IMR-90 (cell line): ENCODE measurements at regions not wholly inside any gene's neighbourhood (a gene's known extent, or its start where the extent isn't known, plus 50 kb on each side); places are given as distances from the start of the nearest gene placed in this dataset.

ENCODE experiments used
- ATAC-seq: fragments of 200-7000 bp; cut with Tn5 transposase; 2 replicates; pipeline ENCODE4 v1.9.1; 2020; ENCODE audit warnings: low read depth, mild to moderate bottlenecking, moderate library complexity
- BruUV-seq: library from RNA; stranded (reverse); fragments of 400-500 nt; replicated peaks from 2 replicates; lab custom pipeline; 2021; lab: Mats Ljungman, UMichigan
- CTCF ChIA-PET: fragments of 300-600 bp; formaldehyde crosslinking; extraction: SDS; loops from one replicate; lab custom pipeline; 2021; ENCODE audit warnings: antibody characterized with exemption; lab: Yijun Ruan, JAX
- POLR2A ChIA-PET: fragments of 300-600 bp; sonication (Branson Sonifier 250); formaldehyde crosslinking; loops from one replicate; lab custom pipeline; 2022; ENCODE audit warnings: antibody characterized with exemption; ENCODE audit not compliant: unreplicated experiment; lab: Charles Lee
- DNase-seq: peaks from one replicate; pipeline ENCODE4 v3.0.0; 2013
- H2AFZ ChIP-seq: replicated peaks from 2 replicates; pipeline ENCODE3; 2013; ENCODE audit warnings: low read length, mild to moderate bottlenecking; ENCODE audit not compliant: poor library complexity
- H2AK5ac ChIP-seq: 2 replicates; pipeline ENCODE4 v1.6.1; 2013; ENCODE audit warnings: low read depth, low read length, inconsistent platforms
- H2AK9ac ChIP-seq: replicated peaks from 2 replicates; pipeline ENCODE3; 2013; ENCODE audit warnings: mild to moderate bottlenecking, low read depth, low read length, moderate library complexity; ENCODE audit not compliant: poor library complexity
- H2BK120ac ChIP-seq: 2 replicates; pipeline ENCODE4 v1.6.1; 2013; ENCODE audit warnings: low read depth, low read length, inconsistent platforms
- H2BK15ac ChIP-seq: 3 replicates; pipeline ENCODE4 v1.6.1; 2013; ENCODE audit warnings: low read depth, low read length, inconsistent platforms
- H2BK20ac ChIP-seq: 2 replicates; pipeline ENCODE4 v1.6.1; 2013; ENCODE audit warnings: low read depth, mild to moderate bottlenecking, inconsistent platforms, low read length, moderate library complexity
- H2BK5ac ChIP-seq: 2 replicates; pipeline ENCODE4 v1.6.1; 2013; ENCODE audit warnings: mild to moderate bottlenecking, low read depth, low read length, inconsistent platforms; ENCODE audit not compliant: poor library complexity, severe bottlenecking
- H3K14ac ChIP-seq: replicated peaks from 2 replicates; pipeline ENCODE4 v1.6.1; 2013; ENCODE audit warnings: low read depth, low read length, inconsistent platforms
- H3K18ac ChIP-seq: 2 replicates; pipeline ENCODE4 v1.6.1; 2013; ENCODE audit warnings: low read depth, low read length, control low read depth
- H3K23ac ChIP-seq: 2 replicates; pipeline ENCODE4 v1.6.1; 2013; ENCODE audit warnings: low read depth, low read length, inconsistent platforms
- H3K27ac ChIP-seq: 2 replicates; pipeline ENCODE4 v1.5.1; 2013; ENCODE audit warnings: mild to moderate bottlenecking, control low read depth, low read length; ENCODE audit not compliant: insufficient read depth
- H3K27me3 ChIP-seq: 2 replicates; pipeline ENCODE4 v1.6.1; 2013; ENCODE audit warnings: low read length; ENCODE audit not compliant: control insufficient read depth, insufficient read depth
- H3K36me3 ChIP-seq: 2 replicates; pipeline ENCODE4 v1.6.1; 2013; ENCODE audit warnings: low read length, mixed read lengths; ENCODE audit not compliant: control insufficient read depth, insufficient read depth
- H3K4ac ChIP-seq: 2 replicates; pipeline ENCODE4 v1.6.1; 2013; ENCODE audit warnings: low read depth, low read length, inconsistent platforms
- H3K4me1 ChIP-seq: 2 replicates; pipeline ENCODE4 v1.6.1; 2013; ENCODE audit warnings: low read length, mixed read lengths; ENCODE audit not compliant: control insufficient read depth, insufficient read depth
- H3K4me2 ChIP-seq: 2 replicates; pipeline ENCODE4 v1.6.1; 2013; ENCODE audit warnings: low read depth, mild to moderate bottlenecking, control low read depth, low read length, moderate library complexity
- H3K4me3 ChIP-seq: 2 replicates; pipeline ENCODE4 v1.5.1; 2013; ENCODE audit warnings: low read depth, mild to moderate bottlenecking, control low read depth, low read length, moderate library complexity; ENCODE audit not compliant: insufficient read depth
- H3K56ac ChIP-seq: 2 replicates; pipeline ENCODE4 v1.6.1; 2013; ENCODE audit warnings: low read length, inconsistent platforms; ENCODE audit not compliant: insufficient read depth; ENCODE audit errors: extremely low read depth
- H3K79me1 ChIP-seq, 2 experiments: 2 replicates each; pipeline ENCODE4 v1.6.1; 2013; ENCODE audit warnings: low read length in 2 of 2, inconsistent platforms in 1 of 2, low read depth in 1 of 2
- H3K9ac ChIP-seq: 2 replicates; pipeline ENCODE4 v1.6.1; 2013; ENCODE audit warnings: low read depth, low read length, control low read depth
- H3K9me1 ChIP-seq: 2 replicates; pipeline ENCODE4 v1.6.1; 2013; ENCODE audit warnings: low read length, inconsistent platforms; ENCODE audit not compliant: insufficient read depth
- H3K9me3 ChIP-seq: 2 replicates; pipeline ENCODE4 v1.6.1; 2013; ENCODE audit warnings: low read length; ENCODE audit not compliant: control insufficient read depth, insufficient read depth
- H4K20me1 ChIP-seq: 2 replicates; pipeline ENCODE4 v1.6.1; 2013; ENCODE audit warnings: low read length, inconsistent platforms; ENCODE audit not compliant: insufficient read depth
- H4K5ac ChIP-seq: 2 replicates; pipeline ENCODE4 v1.6.1; 2013; ENCODE audit warnings: mild to moderate bottlenecking, low read depth, low read length, control low read depth
- H4K8ac ChIP-seq, 2 experiments: 2 replicates each; pipeline ENCODE4 v1.6.1; 2013; ENCODE audit warnings: low read depth in 2 of 2, low read length in 2 of 2, control low read depth in 1 of 2, inconsistent platforms in 1 of 2
- H4K91ac ChIP-seq: 2 replicates; pipeline ENCODE4 v1.6.1; 2013; ENCODE audit warnings: low read depth, low read length, inconsistent platforms; ENCODE audit not compliant: insufficient read depth
- BHLHE40 ChIP-seq: fragments of 150-350 bp; IDR thresholded peaks from 2 replicates; pipeline ENCODE4 v1.6.1; 2016; ENCODE audit warnings: mild to moderate bottlenecking, low read depth, low read length
- CEBPB ChIP-seq: IDR thresholded peaks from 2 replicates; pipeline ENCODE4 v1.6.1; 2012; ENCODE audit warnings: low read depth, low read length, improper control_type of control experiment
- CHD1 ChIP-seq: IDR thresholded peaks from 2 replicates; pipeline ENCODE4 v1.6.1; 2012; ENCODE audit warnings: low read depth, low read length, improper control_type of control experiment
- FOS ChIP-seq: fragments of 150-350 bp; IDR thresholded peaks from 2 replicates; pipeline ENCODE4 v1.6.1; 2016; ENCODE audit warnings: low read depth, low read length
- MAFK ChIP-seq: IDR thresholded peaks from 2 replicates; pipeline ENCODE4 v1.6.1; 2012; ENCODE audit warnings: low read depth, low read length, improper control_type of control experiment
- MAZ ChIP-seq: IDR thresholded peaks from 2 replicates; pipeline ENCODE4 v1.6.1; 2012; ENCODE audit warnings: low read depth, mild to moderate bottlenecking, low read length, improper control_type of control experiment, moderate library complexity, borderline replicate concordance
- MXI1 ChIP-seq: IDR thresholded peaks from 2 replicates; pipeline ENCODE4 v1.6.1; 2012; ENCODE audit warnings: low read depth, mild to moderate bottlenecking, low read length, moderate library complexity, borderline replicate concordance
- NFE2L2 ChIP-seq: fragments of 150-350 bp; IDR thresholded peaks from 2 replicates; pipeline ENCODE4 v1.6.1; 2016; ENCODE audit warnings: low read depth, mild to moderate bottlenecking, low read length
- POLR2A ChIP-seq: IDR thresholded peaks from 2 replicates; pipeline ENCODE4 v1.6.1; 2012; ENCODE audit warnings: mild to moderate bottlenecking, low read depth, low read length
- RAD21 ChIP-seq: IDR thresholded peaks from 2 replicates; pipeline ENCODE4 v1.6.1; 2012; ENCODE audit warnings: low read length, improper control_type of control experiment
- RCOR1 ChIP-seq: IDR thresholded peaks from 2 replicates; pipeline ENCODE4 v1.6.1; 2012; ENCODE audit warnings: mild to moderate bottlenecking, low read length, improper control_type of control experiment; ENCODE audit not compliant: insufficient replicate concordance
- RFX5 ChIP-seq: IDR thresholded peaks from 2 replicates; pipeline ENCODE4 v1.8.0; 2012; ENCODE audit warnings: low read depth, mild to moderate bottlenecking, low read length, moderate library complexity
- SMC3 ChIP-seq: fragments of 150-350 bp; IDR thresholded peaks from 2 replicates; pipeline ENCODE4 v1.6.1; 2016; ENCODE audit warnings: low read depth, mild to moderate bottlenecking, antibody characterized with exemption, low read length, moderate library complexity
- WGBS, 2 experiments: methylation state at CpG; one replicate each; pipeline versions ENCODE4 v1.1.5 to v1.1.7; 2013; ENCODE audit warnings: missing lambda C conversion rate in 2 of 2; ENCODE audit not compliant: insufficient read length in 1 of 2; ENCODE audit errors: extremely low coverage in 2 of 2; 5-methylcytosine and 5-hydroxymethylcytosine counted together
- dilution Hi-C: fragments of 300-500 bp; cut with HindIII; formaldehyde crosslinking; loops from one replicate; pipeline ENCODE4 v1.14.3; 2018; ENCODE audit warnings: low sequenced_read_pairs; ENCODE audit not compliant: unreplicated experiment
- in situ Hi-C: fragments of 300-500 bp; cut with MboI; formaldehyde crosslinking; loops from 3 replicates; pipeline ENCODE4 v1.14.3; 2019; ENCODE audit warnings: low sequenced_read_pairs, inconsistent platforms, mixed read lengths
- intact Hi-C: fragments of 100-400 bp; cut with micrococcal nuclease; formaldehyde crosslinking; loops from 2 replicates; pipeline ENCODE4 v1.10.0; 2022
- TF ChIP-seq, protein P1 (sequence below): fragments of 150-350 bp; IDR thresholded peaks from 2 replicates; pipeline ENCODE4 v1.6.1; 2017; ENCODE audit warnings: mild to moderate bottlenecking, antibody characterized with exemption, low read length, low read depth
- TF ChIP-seq, protein P2 (sequence below): conservative IDR thresholded peaks from 2 replicates; pipeline ENCODE4 v1.5.1; 2012; ENCODE audit warnings: mild to moderate bottlenecking, low read depth, low read length, improper control_type of control experiment
- TF ChIP-seq, protein P3 (sequence below): fragments of 150-350 bp; IDR thresholded peaks from 2 replicates; pipeline ENCODE4 v1.6.1; 2016; ENCODE audit warnings: low read depth, mild to moderate bottlenecking, low read length, moderate library complexity, borderline replicate concordance

DNA sequence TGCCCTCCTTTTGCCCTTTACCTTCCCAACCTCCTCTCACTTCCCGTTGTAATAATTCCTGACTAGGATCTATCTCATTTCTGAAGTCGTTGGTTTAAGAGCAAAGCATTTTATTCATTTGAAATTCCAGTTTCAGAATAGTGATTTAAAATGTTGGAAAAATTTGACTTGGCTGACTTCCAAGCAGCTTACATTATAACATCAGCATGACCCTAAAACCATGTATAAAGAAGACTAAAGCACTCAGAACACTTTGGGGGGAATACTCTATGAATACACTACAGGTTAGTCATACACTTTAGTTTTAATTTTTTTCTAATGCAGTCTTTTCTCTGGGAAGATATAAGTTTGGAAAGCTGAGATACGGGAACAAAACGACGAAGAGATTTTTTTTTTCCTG lies 161.1 kb downstream of the BTG1 start:
- H2BK5ac ChIP-seq: peak overlapping the region; percentile 90
- H3K9me3 ChIP-seq: no peaks in the 10 kb centered on the region
- no peak overlapping the region for H3K56ac ChIP-seq
- H2AK5ac ChIP-seq: peak overlapping the region; percentile 65; the same call in 1 of the 2 replicates
- H3K23ac ChIP-seq: peak overlapping the region; percentile 78
- no TSS peak for BruUV-seq
- H3K4me3 ChIP-seq: no peak overlapping the region
- H2AK9ac ChIP-seq: no peak overlapping the region
- dilution Hi-C loops (no loop called here), intact Hi-C loops (no loop called here), in situ Hi-C loops (no loop called here)
- H3K79me1 ChIP-seq: no peaks in the 10 kb centered on the region
- H3K14ac ChIP-seq: peak overlapping the region; percentile 74
- H4K8ac ChIP-seq: peak overlapping the region; percentile 7 to 83
- H3K27ac ChIP-seq: peak overlapping the region; percentile 67
- peak; percentile 71 for ATAC-seq
- H3K27me3 ChIP-seq: no peaks in the 10 kb centered on the region
- TF ChIP-seq MAZ: no peak
- TF ChIP-seq, protein P1, sequence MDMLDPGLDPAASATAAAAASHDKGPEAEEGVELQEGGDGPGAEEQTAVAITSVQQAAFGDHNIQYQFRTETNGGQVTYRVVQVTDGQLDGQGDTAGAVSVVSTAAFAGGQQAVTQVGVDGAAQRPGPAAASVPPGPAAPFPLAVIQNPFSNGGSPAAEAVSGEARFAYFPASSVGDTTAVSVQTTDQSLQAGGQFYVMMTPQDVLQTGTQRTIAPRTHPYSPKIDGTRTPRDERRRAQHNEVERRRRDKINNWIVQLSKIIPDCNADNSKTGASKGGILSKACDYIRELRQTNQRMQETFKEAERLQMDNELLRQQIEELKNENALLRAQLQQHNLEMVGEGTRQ: no peak
- TF ChIP-seq, protein P2, sequence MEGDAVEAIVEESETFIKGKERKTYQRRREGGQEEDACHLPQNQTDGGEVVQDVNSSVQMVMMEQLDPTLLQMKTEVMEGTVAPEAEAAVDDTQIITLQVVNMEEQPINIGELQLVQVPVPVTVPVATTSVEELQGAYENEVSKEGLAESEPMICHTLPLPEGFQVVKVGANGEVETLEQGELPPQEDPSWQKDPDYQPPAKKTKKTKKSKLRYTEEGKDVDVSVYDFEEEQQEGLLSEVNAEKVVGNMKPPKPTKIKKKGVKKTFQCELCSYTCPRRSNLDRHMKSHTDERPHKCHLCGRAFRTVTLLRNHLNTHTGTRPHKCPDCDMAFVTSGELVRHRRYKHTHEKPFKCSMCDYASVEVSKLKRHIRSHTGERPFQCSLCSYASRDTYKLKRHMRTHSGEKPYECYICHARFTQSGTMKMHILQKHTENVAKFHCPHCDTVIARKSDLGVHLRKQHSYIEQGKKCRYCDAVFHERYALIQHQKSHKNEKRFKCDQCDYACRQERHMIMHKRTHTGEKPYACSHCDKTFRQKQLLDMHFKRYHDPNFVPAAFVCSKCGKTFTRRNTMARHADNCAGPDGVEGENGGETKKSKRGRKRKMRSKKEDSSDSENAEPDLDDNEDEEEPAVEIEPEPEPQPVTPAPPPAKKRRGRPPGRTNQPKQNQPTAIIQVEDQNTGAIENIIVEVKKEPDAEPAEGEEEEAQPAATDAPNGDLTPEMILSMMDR: no peak
- no peak for TF ChIP-seq SMC3
- TF ChIP-seq CHD1: no peak
- no peak for TF ChIP-seq MXI1
- TF ChIP-seq CEBPB: no peak
- no peak for TF ChIP-seq NFE2L2
- TF ChIP-seq RAD21: no peak
- TF ChIP-seq FOS: no peak
- TF ChIP-seq POLR2A: no peak
- TF ChIP-seq RCOR1: no peak
- TF ChIP-seq MAFK: no peak
- no peak for TF ChIP-seq BHLHE40
- no peak for TF ChIP-seq RFX5
- TF ChIP-seq, protein P3, sequence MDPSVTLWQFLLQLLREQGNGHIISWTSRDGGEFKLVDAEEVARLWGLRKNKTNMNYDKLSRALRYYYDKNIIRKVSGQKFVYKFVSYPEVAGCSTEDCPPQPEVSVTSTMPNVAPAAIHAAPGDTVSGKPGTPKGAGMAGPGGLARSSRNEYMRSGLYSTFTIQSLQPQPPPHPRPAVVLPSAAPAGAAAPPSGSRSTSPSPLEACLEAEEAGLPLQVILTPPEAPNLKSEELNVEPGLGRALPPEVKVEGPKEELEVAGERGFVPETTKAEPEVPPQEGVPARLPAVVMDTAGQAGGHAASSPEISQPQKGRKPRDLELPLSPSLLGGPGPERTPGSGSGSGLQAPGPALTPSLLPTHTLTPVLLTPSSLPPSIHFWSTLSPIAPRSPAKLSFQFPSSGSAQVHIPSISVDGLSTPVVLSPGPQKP: no peak
- H2BK120ac ChIP-seq: peak overlapping the region; percentile 94
- peak overlapping the region; percentile 81 for H4K91ac ChIP-seq
- H3K18ac ChIP-seq: peak overlapping the region; percentile 83
- peak; percentile 86 for DNase-seq
- H3K9ac ChIP-seq: peak overlapping the region; percentile 18
- peak overlapping the region; percentile 56; the same call in 2 of the 3 replicates for H2BK15ac ChIP-seq
- CTCF ChIA-PET: interaction anchor here (0.6 to 1.0 kb wide), 2 partner anchors 53 to 447 kb away, joined by 3 to 5 read pairs; no protein-coding TSS in a partner anchor
- H2BK20ac ChIP-seq: peak overlapping the region; percentile 93; the same call in 1 of the 2 replicates
- H3K4ac ChIP-seq: peak overlapping the region; percentile 93
- H3K36me3 ChIP-seq: no peaks in the 10 kb centered on the region
- H4K20me1 ChIP-seq: no peaks in the 10 kb centered on the region
- WGBS, 2 experiments: no CpG with 5 or more reads among the region's 5 CpGs
- H3K4me2 ChIP-seq: peak overlapping the region; percentile 60
- H3K9me1 ChIP-seq: peaks cover 6% of the 10 kb centered on the region; the same call in 1 of the 2 replicates
- H3K4me1 ChIP-seq: peaks cover 26% of the 10 kb centered on the region
- POLR2A ChIA-PET: no interaction called here
- peak overlapping the region; percentile 86 for H4K5ac ChIP-seq
- H2AFZ ChIP-seq: peak overlapping the region; percentile 68
